Fibroblast of upper back skin (primary cell): ENCODE measurements at regions not wholly inside any gene's neighbourhood (a gene's known extent, or its start where the extent isn't known, plus 50 kb on each side); places are given as distances from the start of the nearest gene placed in this dataset.
A peak's percentile ranks its signal among the peaks of the same experiment; 100 is the strongest.
"Not testable (repeated sequence)": the region's sequence is repeated elsewhere in the genome, so short reads cannot be mapped to it uniquely, and the experiment has no call there.

ENCODE experiments used
- DNase-seq: peaks from one replicate; pipeline ENCODE4 v3.0.0-alpha.2; 2013

DNA sequence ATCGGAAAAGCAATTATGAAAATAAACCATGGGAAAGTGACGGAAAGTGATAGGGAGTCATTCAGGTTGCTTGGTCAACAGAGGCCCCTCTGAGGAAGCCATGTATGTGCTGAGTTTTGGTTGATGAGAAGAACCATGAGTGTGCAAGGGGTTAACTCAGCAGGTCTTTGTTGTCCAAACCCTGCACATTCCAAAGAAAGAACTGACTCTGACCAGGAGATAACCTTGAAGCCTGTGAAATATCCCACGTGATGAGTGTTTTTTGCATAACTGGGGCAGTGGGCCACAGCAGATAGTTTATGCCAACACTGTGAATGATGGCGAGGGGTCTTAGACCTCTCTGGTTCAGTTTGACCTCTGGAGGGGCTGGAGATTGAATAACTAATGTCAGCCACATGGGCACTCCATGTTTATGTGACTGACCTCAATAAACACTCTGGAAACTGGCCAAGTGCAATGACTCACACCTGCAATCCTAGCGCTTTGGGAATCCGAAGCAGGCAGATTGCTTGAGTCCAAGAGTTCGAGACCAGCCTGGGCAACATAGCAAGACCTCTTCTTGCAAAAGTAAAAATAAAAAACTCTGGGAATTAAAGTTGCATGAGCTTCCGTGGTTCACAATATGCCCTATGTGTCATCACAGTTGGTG lies 154.0 kb upstream of the FOXK1 start:
- DNase-seq, result no peak

DNA sequence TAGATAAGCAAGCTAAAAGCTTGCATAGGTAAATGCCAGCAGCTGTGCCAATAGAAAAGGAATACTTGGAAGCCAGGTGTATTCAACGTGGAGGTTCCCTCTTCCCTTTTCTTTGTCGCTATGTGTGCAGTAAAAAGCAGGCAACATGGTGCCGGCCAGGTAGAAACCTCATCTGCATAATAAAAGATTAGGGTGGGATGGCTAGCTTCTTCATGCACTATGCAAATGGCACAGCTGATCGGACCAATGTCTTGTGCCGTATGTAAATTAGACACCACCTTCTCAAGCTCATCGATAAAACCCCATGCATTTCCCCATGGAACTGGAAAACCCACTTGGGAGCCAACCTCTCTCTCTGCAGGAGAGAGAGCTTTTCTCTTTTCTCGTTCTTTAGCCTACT lies 150.9 kb upstream of the FOXK1 start:
- DNase-seq, result no peak

DNA sequence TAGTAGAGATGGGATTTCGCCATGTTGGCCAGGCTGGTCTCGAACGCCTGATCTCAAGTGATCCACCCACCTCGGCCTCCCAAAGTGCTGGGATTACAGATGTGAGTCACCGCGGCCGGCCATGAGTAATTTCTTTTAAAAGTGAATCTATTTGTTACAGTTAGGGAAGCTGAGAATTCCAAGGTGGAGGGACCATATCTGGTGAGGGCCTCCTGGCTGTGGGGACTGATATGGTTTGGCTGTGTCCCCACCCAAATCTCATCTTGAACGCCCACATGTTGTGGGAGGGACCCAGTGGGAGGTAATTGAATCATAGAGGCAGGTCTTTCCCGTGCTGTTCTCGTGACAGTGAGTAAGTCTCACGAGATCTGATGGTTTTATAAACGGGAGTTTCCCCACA lies 148.8 kb upstream of the FOXK1 start:
- DNase-seq, result not testable (repeated sequence)

DNA sequence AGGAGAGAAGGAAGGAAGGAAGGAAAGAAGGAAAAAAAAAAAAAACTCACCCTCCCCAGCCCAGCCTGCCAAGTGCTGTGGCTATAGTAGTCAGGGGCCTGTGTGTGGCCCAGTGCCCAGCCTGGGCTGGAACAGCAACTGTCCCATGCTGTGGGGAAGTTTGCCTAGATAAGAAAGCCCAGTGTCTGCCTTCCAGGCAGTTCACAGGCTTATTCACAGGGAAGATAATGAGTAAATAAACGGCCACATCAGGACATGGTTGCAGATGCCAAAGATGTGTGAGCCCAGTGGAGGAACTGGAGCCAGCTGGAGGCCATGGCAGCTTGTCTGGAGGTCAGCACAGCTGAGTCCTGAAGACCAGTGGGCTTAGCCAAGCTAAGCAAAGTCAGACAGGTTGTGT lies 132.4 kb upstream of the FOXK1 start:
- no peak for DNase-seq

DNA sequence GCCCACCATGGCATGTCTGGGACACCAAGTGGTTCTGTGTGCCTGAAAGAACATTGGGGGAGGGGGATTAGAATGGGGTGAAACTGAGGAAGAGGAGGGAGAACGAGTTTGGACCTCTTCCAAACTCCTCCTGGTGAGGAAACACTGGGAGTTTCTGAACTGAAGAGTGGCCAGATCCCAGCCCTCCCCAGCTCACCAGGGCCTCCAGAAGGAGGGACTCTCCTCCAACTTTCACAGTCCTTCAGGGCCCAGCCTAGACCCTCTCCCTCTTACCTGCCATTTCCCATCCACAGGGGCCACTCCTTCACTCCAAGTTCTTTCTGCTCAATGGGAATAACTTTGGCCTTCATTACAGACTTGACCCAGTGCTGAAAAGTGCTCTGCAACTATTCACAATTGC lies 132.0 kb upstream of the FOXK1 start:
- DNase-seq, result no peak

DNA sequence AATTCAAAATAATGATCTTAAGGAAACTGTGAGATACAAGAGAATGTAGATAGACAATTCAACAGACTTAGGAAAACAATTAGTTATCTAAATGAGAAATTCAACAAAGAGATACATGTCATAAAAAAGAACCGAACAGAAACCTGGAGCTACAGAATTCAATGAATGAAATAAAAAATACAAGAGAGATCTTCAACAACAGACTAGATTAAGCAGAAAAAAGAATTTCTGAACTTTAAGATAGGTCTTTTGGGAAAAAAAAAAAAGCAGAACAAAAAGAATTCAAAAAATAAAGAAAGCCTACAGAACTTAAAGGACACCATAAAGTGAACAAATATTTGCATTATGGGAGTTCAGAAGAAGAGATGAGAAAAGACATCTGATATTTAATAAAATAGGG lies 129.1 kb upstream of the FOXK1 start:
- no peak for DNase-seq

DNA sequence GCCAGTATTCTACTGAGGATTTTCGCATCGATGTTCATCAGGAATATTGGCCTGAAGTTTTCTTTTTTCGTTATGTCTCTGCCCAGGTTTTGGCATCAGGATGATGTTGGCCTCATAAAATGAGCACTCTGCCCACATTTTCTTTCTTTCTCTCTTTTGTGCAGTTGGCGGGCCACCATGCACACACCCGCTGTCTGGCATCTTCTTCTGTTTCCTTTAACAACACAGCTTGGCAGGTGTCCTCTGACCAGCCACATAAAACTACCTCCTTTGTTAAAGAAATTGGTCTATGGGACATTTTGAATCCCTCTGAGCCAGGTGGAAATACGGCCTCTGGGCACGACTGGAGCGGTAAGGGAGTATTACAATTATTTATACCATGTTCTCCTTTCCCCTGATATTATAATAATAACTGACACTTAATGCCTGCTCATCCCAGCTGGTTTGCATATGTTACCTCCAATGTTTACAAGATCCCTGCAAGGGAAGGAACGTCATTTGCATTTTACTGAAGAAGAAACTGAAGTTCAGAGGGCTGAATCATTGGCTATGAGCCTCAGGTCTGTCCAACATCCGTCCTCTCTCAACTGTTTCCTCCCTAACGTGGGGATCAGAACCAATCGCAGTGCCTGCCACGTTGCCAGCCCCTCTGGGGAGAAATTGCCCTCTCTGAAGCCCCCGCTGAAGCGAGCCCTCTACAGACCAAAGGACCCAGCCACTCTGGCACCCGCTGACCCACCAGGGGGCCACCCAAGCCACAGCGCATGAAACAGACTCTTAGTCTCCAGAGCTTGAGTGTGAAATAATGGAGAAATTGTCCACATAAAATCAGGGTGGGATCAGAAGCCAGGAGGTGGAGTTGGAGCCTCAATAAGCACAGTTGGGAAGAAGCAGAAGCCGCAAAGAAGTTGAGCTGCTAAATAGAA lies 125.0 kb upstream of the FOXK1 start:
- no peak for DNase-seq

DNA sequence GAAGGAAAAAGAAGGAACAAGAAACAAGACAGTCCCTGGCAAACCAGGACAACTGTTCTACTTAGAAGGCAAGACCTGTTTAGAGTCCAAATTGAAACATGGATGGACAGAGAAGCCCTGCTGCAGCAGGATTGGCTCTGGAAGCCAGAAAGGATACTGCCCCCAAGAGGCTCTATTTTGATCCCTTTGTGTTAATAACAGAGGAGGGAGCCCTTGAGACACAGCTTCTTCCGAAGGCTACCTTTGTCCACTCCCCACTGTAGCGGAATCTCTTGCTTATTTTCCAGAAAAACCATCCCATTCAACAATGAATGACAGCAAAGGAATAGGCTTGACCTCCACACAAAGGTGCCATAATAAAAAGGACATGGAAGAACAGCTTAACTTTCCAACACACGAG lies 120.3 kb upstream of the FOXK1 start:
- no peak for DNase-seq

DNA sequence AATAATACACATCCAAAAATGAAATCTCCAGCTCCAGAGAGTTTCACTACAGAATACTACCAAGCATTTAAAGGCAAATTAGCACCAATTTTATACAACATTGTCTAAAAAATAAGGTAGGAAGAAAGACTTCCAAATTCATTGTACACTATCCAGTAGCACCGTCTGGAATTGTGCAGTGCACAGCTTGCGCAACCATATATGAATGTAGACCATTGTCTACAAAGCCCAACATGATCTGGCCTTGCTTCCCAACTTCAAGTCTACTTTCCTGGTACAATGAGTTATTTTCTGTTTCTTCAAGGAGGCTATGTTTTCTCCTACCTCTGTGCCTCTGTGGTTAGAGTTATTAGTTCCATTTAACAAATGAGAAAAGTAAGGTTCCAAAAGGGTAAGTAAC lies 115.4 kb upstream of the FOXK1 start:
- no peak for DNase-seq

DNA sequence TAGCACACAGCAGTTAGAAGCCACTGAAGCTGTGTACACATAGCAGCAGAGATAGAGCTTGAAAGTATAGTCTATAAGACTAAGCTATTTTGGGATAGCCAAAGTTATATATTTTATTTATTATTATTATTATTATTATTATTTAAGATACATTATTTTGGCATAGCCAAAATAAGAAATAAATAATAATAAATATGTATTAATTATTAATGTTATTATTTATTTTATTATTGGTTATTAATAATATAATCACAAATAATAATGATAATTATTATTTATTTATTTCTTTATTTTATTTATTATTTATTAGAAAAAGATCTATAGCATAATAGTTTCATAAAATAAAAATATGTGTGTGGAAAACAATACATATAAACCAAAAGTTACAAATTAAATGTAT lies 107.2 kb upstream of the FOXK1 start:
- no peak for DNase-seq

DNA sequence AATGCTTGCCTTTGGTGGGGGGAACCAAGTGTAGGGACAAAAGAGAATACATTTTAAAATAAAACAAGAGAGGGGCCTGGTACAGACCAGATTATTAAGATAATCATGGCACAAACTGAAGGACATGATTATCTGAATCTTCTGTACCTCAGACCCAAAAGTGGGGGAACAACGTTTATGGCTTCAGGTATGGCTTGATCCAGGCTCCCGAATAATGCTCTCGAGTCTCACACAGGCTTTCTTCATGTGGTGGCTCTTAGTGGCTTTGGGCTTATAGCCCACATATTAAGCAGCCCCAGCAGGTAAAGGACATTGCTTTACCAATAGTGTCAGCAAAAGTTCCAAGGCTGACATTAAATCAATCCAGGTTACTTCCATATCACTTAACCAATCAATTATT lies 106.8 kb upstream of the FOXK1 start:
- no peak for DNase-seq

DNA sequence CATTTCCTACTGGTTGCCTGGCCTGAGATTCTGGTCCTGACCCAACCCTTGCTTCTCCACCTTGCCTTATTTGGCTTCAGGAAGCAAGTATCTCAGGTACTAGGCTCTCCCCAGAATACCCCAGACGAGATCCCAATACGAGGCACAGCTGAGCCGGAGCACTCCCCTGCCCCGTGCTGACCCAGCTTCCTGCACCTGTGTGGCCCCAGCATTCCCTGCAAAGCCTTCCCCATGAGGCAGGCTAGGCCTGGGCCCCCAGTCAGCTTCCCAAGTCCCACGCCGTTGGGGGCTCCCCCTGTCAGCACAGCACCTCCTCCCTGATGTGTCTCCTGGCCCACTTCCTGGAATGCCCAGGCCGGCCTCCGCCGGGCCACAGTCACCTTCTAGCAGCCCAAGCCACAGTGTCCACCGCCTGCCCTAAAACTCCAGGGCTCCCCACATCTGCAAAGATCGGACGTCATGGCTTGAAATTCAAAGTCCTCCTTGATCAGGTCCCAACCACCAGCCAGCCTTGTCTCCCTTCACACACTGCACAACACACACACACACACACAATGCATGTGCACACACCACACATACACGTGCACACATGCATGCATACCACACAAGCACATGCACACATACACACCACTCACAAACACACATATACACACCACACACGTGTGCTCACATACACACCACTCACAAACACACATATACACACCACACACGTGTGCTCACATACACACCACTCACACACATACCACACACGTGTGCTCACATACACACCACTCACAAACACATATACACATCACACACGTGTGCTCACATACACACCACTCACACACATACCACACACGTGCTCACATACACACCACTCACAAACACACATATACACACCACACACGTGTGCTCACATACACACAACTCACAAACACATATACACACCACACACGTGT lies 78.9 kb upstream of the FOXK1 start:
- no peak for DNase-seq

DNA sequence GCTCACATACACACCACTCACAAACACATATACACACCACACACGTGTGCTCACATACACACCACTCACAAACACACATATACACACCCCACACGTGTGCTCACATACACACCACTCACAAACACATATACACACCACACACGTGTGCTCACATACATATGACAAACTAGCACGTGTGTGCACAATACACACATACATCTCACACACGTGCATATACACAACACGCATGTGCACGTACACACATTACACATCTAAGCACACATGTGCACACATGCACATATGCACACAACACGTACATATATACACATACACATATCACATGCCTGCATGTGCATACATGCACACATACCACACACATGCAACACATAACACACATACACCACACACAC lies 78.3 kb upstream of the FOXK1 start:
- no peak for DNase-seq

DNA sequence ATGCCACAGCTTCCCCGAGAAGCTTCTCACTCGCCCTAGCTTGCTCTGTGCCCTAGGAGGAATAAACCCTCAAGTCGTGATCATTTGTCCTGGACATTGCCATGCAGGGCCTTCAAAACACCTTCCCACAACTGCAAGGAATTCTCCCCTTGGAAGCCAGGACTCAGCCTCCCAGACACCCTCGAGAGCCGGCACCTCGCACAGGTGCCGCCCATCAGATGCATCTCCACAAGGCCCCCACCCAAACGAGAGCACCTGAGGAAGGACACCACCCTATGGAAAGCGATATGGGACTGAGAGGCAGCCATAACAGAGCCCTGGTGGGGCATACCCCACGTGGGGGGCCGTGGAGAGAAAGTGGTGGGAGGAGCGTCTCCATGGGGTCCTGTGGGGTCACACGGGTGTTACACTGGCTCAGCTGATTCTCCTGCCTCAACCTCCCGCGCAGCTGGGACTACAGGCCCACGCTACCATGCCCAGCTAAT lies 77.6 kb upstream of the FOXK1 start:
- no peak for DNase-seq

DNA sequence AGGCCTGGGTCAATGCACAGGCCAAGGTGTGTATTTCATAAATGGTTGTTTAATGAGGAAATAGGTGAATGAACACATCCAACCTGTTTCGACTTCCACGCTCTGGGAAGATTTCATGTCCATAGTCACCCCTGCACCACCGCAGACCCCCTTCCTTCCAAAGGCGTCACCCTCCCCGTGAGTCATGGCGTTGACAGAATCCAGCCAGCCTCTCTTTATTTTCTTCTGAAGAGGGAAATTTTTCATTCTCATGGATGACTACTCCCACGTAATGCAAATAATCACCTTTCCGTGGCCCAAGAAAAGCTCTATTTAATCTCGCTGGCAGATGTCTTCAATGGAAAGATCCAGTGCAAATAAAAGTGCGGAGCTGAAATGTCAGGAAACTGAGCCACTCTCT lies 75.3 kb upstream of the FOXK1 start:
- no peak for DNase-seq

DNA sequence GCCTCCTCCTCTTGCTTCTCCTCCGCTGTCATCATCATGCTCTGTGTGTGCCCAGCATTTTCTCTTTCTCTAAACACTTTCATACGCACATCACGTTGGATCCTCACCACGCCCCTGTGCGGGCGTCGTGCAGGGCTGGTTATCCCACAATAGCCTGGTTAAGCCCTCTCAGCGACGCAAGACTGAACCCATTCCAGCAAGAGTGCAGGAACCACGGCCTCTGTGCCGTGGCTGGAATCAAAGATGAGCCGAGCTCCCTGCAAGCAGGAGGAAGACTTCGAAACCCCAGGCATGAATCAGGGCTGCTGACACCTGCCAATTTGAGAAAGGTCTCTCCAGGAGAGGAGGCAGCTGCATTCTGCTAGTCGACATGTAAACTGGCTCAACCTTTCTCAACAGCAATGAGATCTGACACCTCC lies 74.8 kb upstream of the FOXK1 start:
- DNase-seq, result no peak

DNA sequence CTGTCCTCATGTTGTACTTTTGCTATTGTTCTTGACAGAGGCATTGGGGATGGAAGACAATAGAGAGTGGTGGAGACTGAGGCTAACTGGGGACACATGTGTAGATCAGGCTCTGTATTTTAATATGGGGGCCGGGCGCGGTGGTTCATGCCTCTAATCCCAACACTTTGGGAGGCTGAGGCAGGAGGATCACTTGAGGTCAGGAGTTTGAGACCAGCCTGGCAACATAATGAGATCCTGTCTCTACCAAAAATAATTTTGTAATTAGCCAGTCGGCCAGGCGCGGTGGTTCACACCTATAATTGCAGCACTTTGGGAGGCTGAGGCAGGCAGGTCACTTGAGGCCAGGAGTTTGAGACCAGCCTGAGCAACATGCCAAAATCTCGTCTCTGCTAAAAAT lies 72.5 kb upstream of the FOXK1 start:
- not testable (repeated sequence) for DNase-seq

DNA sequence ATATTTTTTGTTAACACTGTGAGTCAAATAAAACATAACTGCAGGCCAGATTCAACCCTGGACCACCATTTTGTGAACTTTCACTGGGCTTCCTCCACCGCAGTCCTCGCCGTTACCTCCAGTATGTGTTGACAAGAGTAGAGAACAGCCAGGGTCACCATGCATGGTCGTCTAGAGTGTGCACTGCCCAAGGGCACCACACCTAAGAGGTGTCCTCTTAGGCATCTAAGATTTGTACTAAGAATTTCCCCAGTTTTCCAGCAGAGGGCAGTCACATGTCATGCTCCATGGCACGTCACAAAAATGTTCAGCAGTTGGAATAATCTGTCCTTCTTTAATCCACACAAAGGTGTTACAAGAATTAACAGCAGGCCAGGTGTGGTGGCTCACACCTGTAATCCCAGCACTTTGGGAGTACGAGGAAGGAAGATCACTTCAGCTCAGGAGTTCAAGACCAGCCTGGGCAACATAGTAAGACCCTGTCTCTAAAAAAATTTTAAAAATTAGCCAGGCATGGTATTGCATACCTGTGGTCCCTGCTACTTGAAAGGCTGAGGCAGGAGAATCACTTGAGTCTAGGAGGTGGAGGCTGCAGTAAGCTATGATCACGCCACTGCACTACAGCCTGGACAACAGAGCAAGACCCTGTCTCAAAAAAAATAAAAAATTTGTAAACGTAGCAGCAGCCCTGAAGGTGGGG lies 71.2 kb upstream of the FOXK1 start:
- peak; percentile 62 for DNase-seq

DNA sequence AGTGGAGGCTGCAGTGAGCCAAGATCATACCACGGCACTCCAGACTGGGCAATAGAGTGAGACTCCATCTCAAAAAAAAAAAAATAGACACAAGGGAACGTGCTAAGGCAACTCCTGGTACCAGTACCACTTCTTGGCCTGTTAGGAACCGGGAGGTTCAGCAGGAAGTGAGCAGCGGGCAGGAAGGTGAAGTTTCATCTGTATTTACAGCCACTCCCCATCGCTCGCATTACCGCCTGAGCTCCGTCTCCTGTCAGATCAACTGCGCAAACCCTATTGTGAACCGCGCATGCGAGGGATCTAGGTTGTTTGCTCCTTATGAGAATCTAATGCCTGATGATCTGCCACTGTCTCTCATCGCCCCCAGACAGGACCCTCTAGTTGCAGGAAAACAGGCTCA lies 69.9 kb upstream of the FOXK1 start:
- DNase-seq, result no peak

DNA sequence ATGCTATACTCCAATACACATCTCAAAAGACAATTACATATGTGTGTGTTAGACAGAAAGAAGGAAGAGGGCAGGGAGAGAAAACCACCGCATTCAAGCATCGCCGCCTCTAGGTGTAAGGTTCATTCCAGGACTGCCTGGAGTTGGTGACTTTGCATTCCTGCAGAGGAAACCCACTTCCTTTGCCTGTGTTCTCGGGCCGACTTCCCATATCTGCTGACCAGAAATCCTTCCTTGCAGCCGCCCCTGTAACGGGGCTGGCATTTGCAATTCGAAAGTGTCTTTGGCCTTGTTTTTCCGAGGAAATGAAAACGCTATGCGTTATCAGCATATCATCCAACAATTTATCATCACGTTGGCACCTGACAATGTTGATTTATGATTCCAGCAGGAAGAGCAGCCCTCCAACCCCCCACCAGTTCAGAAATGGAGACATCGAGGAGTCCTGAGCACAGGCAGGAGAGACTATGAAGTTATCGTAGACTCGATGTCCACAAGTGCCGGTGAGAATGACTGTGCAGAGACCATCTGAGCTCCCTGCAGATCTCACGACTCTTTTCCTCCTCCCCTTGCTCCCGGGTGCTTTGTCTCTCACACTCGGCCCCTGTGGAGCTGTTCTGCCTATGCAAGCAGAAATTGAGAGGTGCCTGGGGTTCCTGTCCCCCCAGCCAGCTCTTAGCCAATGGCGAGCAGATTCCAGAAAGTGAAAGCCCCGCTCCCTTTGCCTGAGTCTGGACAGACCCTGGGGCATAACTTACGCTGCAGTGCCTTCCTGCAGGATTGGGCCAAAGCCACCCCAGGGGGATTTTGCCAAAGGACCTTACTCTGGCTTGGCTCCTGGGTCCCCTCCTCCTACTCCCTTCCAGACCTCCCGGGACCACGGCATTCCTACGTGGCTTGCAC lies 68.9 kb upstream of the FOXK1 start:
- DNase-seq, result peak; percentile 80

DNA sequence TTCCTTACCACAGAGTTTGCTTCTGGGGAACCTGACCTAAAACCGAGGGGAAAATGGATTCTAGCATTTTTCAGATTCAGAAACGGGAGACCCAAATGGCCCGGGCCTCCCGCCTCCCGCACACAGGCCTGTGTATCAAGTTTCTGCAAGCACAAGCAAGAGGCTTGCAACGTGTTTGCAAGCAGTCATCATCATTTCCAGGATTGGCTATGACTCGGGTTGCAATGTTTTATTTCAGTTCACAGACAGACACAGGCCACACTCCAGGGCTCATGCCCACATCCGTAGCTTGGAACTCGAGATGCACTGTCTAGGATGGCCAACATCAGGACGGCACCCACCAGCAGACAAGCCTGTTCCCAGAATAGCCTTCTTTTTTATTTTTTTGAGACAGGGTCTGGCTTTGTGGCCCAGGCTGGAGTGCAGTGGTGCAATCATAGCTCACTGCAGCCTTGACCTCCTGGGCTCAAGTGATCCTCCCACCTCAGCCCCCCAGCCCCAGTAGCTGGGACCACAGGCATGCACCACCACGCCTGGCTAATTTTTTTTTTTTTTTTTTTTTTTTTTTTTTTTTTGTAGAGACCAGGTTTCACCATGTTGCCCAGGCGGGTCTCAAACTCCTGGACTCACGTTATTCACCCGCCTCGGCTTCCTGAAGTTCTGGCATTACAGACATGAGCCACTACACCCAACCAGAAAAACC lies 68.1 kb upstream of the FOXK1 start:
- DNase-seq, result peak; percentile 87
